ENCODE measurements at regions not wholly inside any gene's neighbourhood (a gene's known extent, or its start where the extent isn't known, plus 50 kb on each side); places are given as distances from the start of the nearest gene placed in this dataset.

DNA sequence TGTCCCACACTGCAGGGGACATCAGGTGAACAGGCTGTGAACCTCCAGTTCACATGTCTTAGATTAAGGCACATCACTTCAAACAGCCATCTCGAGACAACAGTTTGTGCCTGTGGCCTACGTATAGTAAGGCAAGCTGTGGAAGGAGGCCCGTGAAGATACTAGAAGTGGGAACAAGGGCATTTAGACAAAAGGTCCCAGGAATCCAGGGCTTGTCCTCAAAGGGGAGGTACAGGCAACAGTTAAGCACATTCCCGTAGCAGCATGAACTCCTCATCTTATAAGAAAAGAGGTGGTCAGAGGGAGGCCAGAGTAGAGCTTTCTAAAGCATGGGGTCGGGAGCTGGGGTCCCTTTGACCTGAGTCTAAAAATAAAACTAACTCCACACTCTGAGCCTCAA is 122.5 kb upstream of the TRPM3 start:
- TF ChIP-seq, protein P1, sequence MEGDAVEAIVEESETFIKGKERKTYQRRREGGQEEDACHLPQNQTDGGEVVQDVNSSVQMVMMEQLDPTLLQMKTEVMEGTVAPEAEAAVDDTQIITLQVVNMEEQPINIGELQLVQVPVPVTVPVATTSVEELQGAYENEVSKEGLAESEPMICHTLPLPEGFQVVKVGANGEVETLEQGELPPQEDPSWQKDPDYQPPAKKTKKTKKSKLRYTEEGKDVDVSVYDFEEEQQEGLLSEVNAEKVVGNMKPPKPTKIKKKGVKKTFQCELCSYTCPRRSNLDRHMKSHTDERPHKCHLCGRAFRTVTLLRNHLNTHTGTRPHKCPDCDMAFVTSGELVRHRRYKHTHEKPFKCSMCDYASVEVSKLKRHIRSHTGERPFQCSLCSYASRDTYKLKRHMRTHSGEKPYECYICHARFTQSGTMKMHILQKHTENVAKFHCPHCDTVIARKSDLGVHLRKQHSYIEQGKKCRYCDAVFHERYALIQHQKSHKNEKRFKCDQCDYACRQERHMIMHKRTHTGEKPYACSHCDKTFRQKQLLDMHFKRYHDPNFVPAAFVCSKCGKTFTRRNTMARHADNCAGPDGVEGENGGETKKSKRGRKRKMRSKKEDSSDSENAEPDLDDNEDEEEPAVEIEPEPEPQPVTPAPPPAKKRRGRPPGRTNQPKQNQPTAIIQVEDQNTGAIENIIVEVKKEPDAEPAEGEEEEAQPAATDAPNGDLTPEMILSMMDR (IDR thresholded peaks at IDR 0.05) = no peak
- no peak for TF ChIP-seq POLR2A (IDR thresholded peaks at IDR 0.05)
